Vagina (tissue), 2 donors: ENCODE measurements at regions not wholly inside any gene's neighbourhood (a gene's known extent, or its start where the extent isn't known, plus 50 kb on each side); places are given as distances from the start of the nearest gene placed in this dataset.

Experiments used
- CTCF ChIP-seq, 3 experiments: fragments of 450-650 bp in 2 of 3; fragments of 200-600 bp in 1 of 3; sonication (generic) in 1 of 3; IDR thresholded peaks; one replicate each; pipeline ENCODE4 v1.5.1; 2017 to 2019; ENCODE audit warnings: antibody characterized with exemption in 3 of 3, mild to moderate bottlenecking in 2 of 3, moderate library complexity in 2 of 3
- POLR2A ChIP-seq, 2 donors: fragments of 450-650 bp; IDR thresholded peaks; one replicate each; pipeline ENCODE4 v1.6.1; 2017; ENCODE audit warnings: antibody characterized with exemption in 2 of 2, mild to moderate bottlenecking in 2 of 2, moderate library complexity in 2 of 2
- POLR2AphosphoS5 ChIP-seq, 2 donors: sonication (generic); formaldehyde crosslinking; IDR thresholded peaks; one replicate each; pipeline ENCODE4 v1.9.0; 2017; ENCODE audit warnings: antibody characterized with exemption in 2 of 2, mild to moderate bottlenecking in 2 of 2, low read depth in 1 of 2; ENCODE audit not compliant: insufficient read depth in 1 of 2

- TF ChIP-seq CTCF (IDR thresholded peaks at IDR 0.05), result no peak
- no peak for TF ChIP-seq POLR2A (IDR thresholded peaks at IDR 0.05)
- no peak for TF ChIP-seq POLR2AphosphoS5 (IDR thresholded peaks at IDR 0.05; ENCODE audit: insufficient read depth in 1 of 2, low read depth in 1 of 2)
These were observed 638.9 kb downstream of the LIG4 start for GRCh38 chr13:107576430-107576829.
